ENCODE measurements at regions not wholly inside any gene's neighbourhood (a gene's known extent, or its start where the extent isn't known, plus 50 kb on each side); places are given as distances from the start of the nearest gene placed in this dataset.
A peak's percentile ranks its signal among the peaks of the same experiment; 100 is the strongest.

- no peak for DNase-seq (ENCODE audit: low spot score)
Measured at GRCh38 chr20:57918551-57918950, 208.7 kb upstream of the PMEPA1 start.

- DNase-seq (ENCODE audit: low spot score), result no peak
Measured at GRCh38 chr20:57914205-57914604, 204.4 kb upstream of the PMEPA1 start.

DNA sequence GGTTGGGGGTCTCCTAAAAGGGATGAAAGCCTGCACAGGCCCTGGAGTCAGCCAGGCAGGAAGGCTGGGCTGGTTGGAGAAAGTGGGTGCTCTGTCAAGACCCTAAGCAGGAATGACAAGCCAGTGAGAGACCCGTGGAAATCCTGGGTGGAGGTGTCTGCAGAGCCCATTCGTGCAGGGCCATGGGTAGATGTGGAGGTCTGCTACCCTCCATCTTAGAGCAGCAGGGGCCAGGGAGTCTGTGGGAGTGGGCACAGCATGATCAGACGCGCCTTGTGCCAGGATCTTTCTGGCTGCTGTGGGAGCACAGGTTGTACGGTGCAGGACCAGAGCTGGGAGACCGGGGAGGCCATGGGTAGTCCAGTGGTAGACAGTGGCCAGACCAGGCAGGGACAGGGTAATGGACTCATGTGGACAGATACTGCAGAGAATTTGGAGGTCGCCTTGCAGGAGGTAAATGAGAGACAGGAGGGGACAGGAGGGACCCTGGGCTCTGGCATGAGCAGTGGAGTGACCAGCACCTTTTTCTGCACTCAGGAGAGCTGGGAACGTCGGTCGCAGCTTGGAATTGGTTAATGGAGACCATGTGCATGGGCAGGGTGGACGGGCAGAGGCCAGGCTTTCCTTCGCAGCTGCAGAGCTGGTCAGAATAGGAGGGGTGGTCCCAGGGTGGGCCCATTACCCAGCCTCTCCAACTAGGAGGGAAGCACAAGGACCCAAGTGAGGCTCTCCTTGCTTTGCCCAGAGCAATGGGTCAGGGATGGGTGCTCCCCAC lies 203.5 kb upstream of the PMEPA1 start:
- DNase-seq (ENCODE audit: low spot score), result no peak

GRCh38 chr20:57912227-57912582 lies 202.4 kb upstream of the PMEPA1 start:
- no peak for DNase-seq (ENCODE audit: low spot score)

- no peak for DNase-seq (ENCODE audit: low spot score)
Measured at GRCh38 chr20:57911512-57912226, 201.9 kb upstream of the PMEPA1 start.

- DNase-seq (ENCODE audit: low spot score), result no peak
Measured at GRCh38 chr20:57910716-57911115, 200.9 kb upstream of the PMEPA1 start.

- DNase-seq (ENCODE audit: low spot score), result no peak
Measured at GRCh38 chr20:57909763-57910331, 200.0 kb upstream of the PMEPA1 start.

DNA sequence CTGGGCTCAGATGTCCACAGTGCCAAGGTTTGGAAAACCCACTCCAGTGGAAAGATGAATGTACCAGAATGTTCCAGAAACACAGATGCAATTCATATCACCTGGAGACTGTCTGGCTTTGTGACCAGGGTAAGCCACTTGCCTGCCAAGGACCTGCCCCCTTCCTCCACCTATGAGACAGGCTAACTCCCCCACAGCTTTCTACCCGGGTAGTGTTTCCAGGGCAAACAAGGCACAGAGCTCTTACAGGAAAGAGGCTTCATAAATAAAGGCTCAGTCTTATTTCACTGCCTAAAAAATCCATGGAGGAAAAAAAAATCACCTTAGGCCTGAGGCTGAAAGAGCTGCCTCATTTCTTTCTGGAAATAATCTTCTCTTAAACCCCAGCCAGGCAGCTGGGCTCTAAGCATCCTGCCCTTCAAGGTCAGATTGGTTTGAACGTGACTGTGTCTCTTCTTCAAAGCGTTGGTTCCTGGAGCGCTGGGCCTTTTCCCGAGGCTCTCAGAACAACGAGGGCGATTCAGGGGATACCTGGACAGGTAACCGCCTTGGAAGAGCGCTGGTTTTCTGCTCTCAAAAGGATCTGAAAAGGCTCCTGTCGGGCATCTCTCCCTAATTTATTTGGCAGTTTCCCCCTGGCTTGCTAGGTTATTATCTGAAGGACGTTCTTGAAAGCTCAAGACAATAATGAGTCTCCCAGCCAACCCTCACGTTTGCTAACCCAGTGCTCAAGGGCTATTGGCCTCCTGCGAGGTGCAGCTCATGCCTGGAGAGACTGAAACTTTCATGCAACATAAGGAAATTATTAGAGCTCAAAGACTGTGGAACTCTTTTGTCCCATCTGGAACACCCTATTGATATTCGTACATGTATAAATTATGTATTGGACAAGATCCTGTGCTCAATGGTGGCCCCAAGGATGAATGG lies 199.2 kb upstream of the PMEPA1 start:
- DNase-seq (ENCODE audit: low spot score), result no peak

- DNase-seq (ENCODE audit: low spot score), result no peak
Measured at GRCh38 chr20:57908226-57908625, 198.4 kb upstream of the PMEPA1 start.

DNA sequence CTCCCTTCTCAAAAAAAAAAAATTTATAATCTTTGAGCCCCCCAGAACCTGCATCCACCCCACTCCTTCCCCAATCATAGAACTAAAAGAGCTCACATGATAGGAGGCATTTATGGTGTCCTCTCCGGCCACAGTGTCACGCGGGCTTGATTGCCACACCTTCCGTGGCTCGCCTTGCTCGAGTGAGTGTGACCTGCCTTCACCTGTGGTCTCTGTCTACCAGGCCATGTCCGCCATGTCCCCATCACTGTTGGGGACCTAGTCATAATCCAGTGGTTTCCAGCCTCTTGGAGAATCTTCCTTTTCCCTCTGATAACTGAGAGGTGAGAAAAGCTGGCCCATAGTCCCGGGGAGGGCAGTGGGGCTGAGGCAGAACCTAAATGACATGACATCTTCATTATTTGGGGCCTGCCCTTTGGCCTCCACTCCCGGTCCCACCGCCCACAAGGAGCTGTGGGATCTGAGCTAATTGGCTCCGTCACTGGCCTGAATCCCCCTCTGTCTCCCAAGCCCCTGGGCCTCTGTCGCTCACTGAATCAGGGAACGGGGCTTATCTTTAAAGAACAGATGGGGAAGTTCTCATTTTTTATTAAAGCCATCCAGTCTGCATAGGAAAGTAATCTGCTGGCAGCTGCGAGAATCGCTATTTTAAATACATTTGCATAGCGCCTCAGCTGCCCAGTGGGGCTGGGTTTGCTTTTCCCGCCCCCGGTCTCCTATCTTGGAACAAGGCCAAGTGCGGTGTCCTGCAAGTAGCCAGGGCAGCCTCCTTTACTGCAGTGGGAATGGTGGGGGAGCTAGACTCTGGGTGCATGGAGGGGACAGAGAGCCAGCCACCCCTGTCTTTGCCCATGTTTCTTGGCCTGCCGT lies 197.6 kb upstream of the PMEPA1 start:
- no peak for DNase-seq (ENCODE audit: low spot score)

DNA sequence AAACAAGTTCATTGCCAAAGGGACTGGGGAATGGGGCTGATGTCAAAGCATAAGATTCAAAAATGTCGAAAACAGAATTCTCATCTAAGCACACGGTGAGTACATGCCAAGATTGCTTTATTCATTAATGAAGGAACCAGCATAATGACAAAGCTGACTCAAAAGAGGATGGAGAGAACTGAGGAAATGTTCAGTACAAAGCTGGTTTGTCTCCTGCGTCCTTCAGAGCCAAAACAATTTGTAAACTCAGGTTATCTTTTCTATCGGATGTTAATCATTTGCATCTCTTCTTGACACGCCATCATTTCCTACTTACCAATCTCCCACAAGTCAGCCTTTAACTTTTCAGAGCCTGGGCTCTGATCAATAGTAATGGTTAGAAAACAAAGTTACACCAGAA lies 195.6 kb upstream of the PMEPA1 start:
- no peak for DNase-seq (ENCODE audit: low spot score)

- DNase-seq (ENCODE audit: low spot score), result no peak
Measured at GRCh38 chr20:57904314-57905105, 194.7 kb upstream of the PMEPA1 start.

GRCh38 chr20:57902473-57902872 lies 192.7 kb upstream of the PMEPA1 start:
- DNase-seq (ENCODE audit: low spot score), result peak; percentile 27

GRCh38 chr20:57901526-57901925 lies 191.7 kb upstream of the PMEPA1 start:
- no peak for DNase-seq (ENCODE audit: low spot score)

DNA sequence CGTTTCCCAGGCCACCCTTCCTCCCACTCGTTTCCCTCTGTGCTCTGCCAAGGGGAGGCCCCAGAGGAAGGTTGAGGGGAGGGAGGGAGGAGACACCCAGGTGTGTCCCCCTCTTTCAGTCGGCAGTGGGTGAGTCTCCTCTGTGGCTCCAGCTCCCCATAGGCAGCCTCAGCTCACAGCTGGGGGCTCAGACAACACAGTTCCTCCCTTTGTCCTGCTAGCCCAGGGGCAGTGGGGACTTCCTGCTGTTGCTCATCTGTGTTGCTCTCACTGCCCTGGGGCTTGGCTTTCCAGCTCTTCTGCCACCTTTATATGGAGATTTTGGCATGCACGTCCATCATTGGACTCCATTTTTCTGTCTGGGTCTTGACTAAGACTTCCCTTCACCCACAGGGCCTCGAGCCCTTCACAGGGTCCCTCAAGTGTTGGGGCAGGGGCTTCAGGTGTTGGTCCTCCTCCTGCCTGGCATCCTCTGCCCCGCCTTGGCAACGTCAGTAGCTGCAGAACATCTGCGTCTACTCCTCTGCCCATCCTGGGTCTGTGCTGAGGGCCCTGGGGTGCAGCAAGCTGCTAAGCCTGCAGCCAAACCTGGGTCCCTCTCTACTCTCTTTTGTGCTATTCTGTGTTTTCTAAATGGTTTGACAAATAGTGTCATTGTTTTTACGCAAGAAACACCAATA lies 190.6 kb upstream of the PMEPA1 start:
- no peak for DNase-seq (ENCODE audit: low spot score)

DNA sequence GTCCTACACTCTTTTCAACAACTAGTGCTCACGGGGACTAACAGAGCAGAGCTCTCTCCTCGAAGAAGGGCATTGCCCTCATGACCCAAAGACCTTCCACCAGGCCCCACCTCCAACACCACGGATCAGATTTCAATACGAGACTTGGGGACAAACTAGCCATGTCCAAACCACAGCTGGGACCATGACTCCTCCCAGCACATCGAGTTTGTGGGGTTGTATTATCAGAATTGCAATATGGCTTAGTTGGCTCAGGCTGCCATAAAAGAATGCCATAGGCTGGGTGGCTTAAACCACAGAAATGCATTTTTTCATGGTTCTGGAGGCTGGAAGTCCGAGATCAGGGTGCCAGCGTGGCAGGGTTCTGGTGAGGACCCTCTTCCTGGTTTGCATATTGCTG lies 189.7 kb upstream of the PMEPA1 start:
- no peak for DNase-seq (ENCODE audit: low spot score)

- DNase-seq (ENCODE audit: low spot score), result no peak
Measured at GRCh38 chr20:57898332-57898731, 188.5 kb upstream of the PMEPA1 start.

GRCh38 chr20:57897891-57898290 lies 188.1 kb upstream of the PMEPA1 start:
- DNase-seq (ENCODE audit: low spot score), result no peak

- DNase-seq (ENCODE audit: low spot score), result no peak
Measured at GRCh38 chr20:57897156-57897874, 187.5 kb upstream of the PMEPA1 start.

Measured in AG08396 (cell line).